DOHH2 (cell line): ENCODE measurements at regions not wholly inside any gene's neighbourhood (a gene's known extent, or its start where the extent isn't known, plus 50 kb on each side); places are given as distances from the start of the nearest gene placed in this dataset.

ENCODE experiments used
- H3F3A ChIP-seq: fragments of 200-600 bp; sonication (generic), shearing (Covaris generic); 2 replicates; pipeline ENCODE4 v1.6.0; 2016; ENCODE audit warnings: antibody characterized with exemption, mild to moderate bottlenecking; ENCODE audit not compliant: control insufficient read depth, insufficient read depth
- H3K27ac ChIP-seq: fragments of 200-600 bp; sonication (generic); 2 replicates; pipeline ENCODE4 v1.5.1; 2014; ENCODE audit warnings: low read depth, mild to moderate bottlenecking, low read length, moderate library complexity
- H3K27me3 ChIP-seq: fragments of 200-600 bp; sonication (generic); 2 replicates; pipeline ENCODE4 v1.6.1; 2014; ENCODE audit warnings: mild to moderate bottlenecking, low read length, mixed read lengths; ENCODE audit not compliant: control insufficient read depth
- H3K36me3 ChIP-seq: fragments of 200-600 bp; sonication (generic); 2 replicates; pipeline ENCODE4 v1.6.1; 2014; ENCODE audit warnings: mild to moderate bottlenecking, low read length, moderate library complexity, mixed read lengths; ENCODE audit not compliant: control insufficient read depth
- H3K4me1 ChIP-seq: fragments of 200-600 bp; sonication (generic); 2 replicates; pipeline ENCODE4 v1.6.1; 2014; ENCODE audit warnings: mild to moderate bottlenecking, low read length, mixed read lengths; ENCODE audit not compliant: control insufficient read depth
- H3K4me2 ChIP-seq: fragments of 200-600 bp; sonication (generic); 2 replicates; pipeline ENCODE4 v1.6.0; 2014; ENCODE audit warnings: mild to moderate bottlenecking, low read length, moderate library complexity
- H3K4me3 ChIP-seq: fragments of 200-600 bp; sonication (generic); 2 replicates; pipeline ENCODE4 v1.5.1; 2014; ENCODE audit warnings: mild to moderate bottlenecking, low read length, mixed read lengths
- H3K79me2 ChIP-seq: fragments of 200-600 bp; sonication (generic); 2 replicates; pipeline ENCODE4 v1.6.1; 2014; ENCODE audit warnings: mild to moderate bottlenecking, low read length, mixed read lengths; ENCODE audit not compliant: control insufficient read depth
- H3K9me2 ChIP-seq: fragments of 200-600 bp; sonication (generic); replicated peaks from 2 replicates; pipeline ENCODE4 v1.6.1; 2014; ENCODE audit warnings: mild to moderate bottlenecking, low read length, mixed read lengths; ENCODE audit not compliant: control insufficient read depth
- H3K9me3 ChIP-seq: fragments of 200-600 bp; sonication (generic); 2 replicates; pipeline ENCODE4 v1.6.1; 2014; ENCODE audit warnings: antibody characterized with exemption, low read length, mixed read lengths; ENCODE audit not compliant: control insufficient read depth, insufficient read depth
- H4K20me1 ChIP-seq: fragments of 200-600 bp; sonication (generic); 2 replicates; pipeline ENCODE4 v1.6.0; 2014; ENCODE audit warnings: low read depth, mild to moderate bottlenecking, antibody characterized with exemption, low read length, moderate library complexity; ENCODE audit not compliant: control insufficient read depth, insufficient read depth
- CTCF ChIP-seq: fragments of 200-600 bp; sonication (generic); IDR thresholded peaks from one replicate; pipeline ENCODE4 v1.5.1; 2014; ENCODE audit warnings: antibody characterized with exemption, mild to moderate bottlenecking, low read depth, low read length; ENCODE audit not compliant: poor library complexity, severe bottlenecking
- EZH2phosphoT487 ChIP-seq: fragments of 200-600 bp; sonication (generic); IDR thresholded peaks from 2 replicates; pipeline ENCODE4 v1.6.1; 2017; ENCODE audit warnings: borderline replicate concordance, mild to moderate bottlenecking, antibody characterized with exemption, low read length, moderate library complexity, mixed read lengths

- H3K4me2 ChIP-seq, result no peak overlapping the region
- no peak overlapping the region for H3K4me3 ChIP-seq
- H3K27ac ChIP-seq, result no peak overlapping the region
- no peaks in the 10 kb centered on the region for H3K9me3 ChIP-seq
- H3K27me3 ChIP-seq, result no peaks in the 10 kb centered on the region
- no peaks in the 10 kb centered on the region for H3K9me2 ChIP-seq
- H4K20me1 ChIP-seq, result no peaks in the 10 kb centered on the region
- H3K4me1 ChIP-seq, result no peaks in the 10 kb centered on the region
- no peaks in the 10 kb centered on the region for H3K79me2 ChIP-seq
- no peaks in the 10 kb centered on the region for H3F3A ChIP-seq
- TF ChIP-seq EZH2phosphoT487, result no peak
- no peaks in the 10 kb centered on the region for H3K36me3 ChIP-seq
These were observed 1392.5 kb downstream of the EPHA7 start for GRCh38 chr6:92026878-92027277.

- Histone ChIP-seq H4K20me1 (no peaks in the 10 kb centered on the region), H3K27me3 (no peaks in the 10 kb centered on the region)
These were observed 1394.5 kb downstream of the EPHA7 start for GRCh38 chr6:92024881-92025280.

GRCh38 chr6:92024110-92024509 is 1395.2 kb downstream of the EPHA7 start:
- no peaks in the 10 kb centered on the region for H4K20me1 ChIP-seq
- no peak overlapping the region for H3K4me3 ChIP-seq
- no peaks in the 10 kb centered on the region for H3F3A ChIP-seq
- no peaks in the 10 kb centered on the region for H3K79me2 ChIP-seq
- no peak for TF ChIP-seq CTCF
- no peak for TF ChIP-seq EZH2phosphoT487
- H3K27me3 ChIP-seq, result no peaks in the 10 kb centered on the region
- H3K36me3 ChIP-seq, result no peaks in the 10 kb centered on the region
- no peaks in the 10 kb centered on the region for H3K9me2 ChIP-seq
- no peaks in the 10 kb centered on the region for H3K9me3 ChIP-seq
- H3K4me1 ChIP-seq, result no peaks in the 10 kb centered on the region
- no peak overlapping the region for H3K4me2 ChIP-seq
- no peak overlapping the region for H3K27ac ChIP-seq

More at GRCh38 chr6:92024881-92025280, 1394.5 kb downstream of the EPHA7 start:
- Histone ChIP-seq H3K4me2 (no peak overlapping the region), H3F3A (no peaks in the 10 kb centered on the region), H3K27ac (no peak overlapping the region), H3K9me3 (no peaks in the 10 kb centered on the region), H3K9me2 (no peaks in the 10 kb centered on the region), H3K79me2 (no peaks in the 10 kb centered on the region), H3K4me3 (no peak overlapping the region), H3K4me1 (no peaks in the 10 kb centered on the region), H3K36me3 (no peaks in the 10 kb centered on the region)
- TF ChIP-seq CTCF, result no peak
- no peak for TF ChIP-seq EZH2phosphoT487

GRCh38 chr6:92023410-92023966 is 1395.9 kb downstream of the EPHA7 start:
- TF ChIP-seq EZH2phosphoT487 (no peak), CTCF (no peak)
- Histone ChIP-seq H3K4me3 (no peak overlapping the region), H3K9me2 (no peaks in the 10 kb centered on the region), H4K20me1 (no peaks in the 10 kb centered on the region), H3K9me3 (no peaks in the 10 kb centered on the region), H3K79me2 (no peaks in the 10 kb centered on the region), H3K4me1 (no peaks in the 10 kb centered on the region), H3K4me2 (no peak overlapping the region), H3F3A (no peaks in the 10 kb centered on the region), H3K27ac (no peak overlapping the region), H3K27me3 (no peaks in the 10 kb centered on the region), H3K36me3 (no peaks in the 10 kb centered on the region)
